H1 (cell line): ENCODE measurements at regions not wholly inside any gene's neighbourhood (a gene's known extent, or its start where the extent isn't known, plus 50 kb on each side); places are given as distances from the start of the nearest gene placed in this dataset.

Experiments used
- CTCF ChIA-PET: fragments of 300-600 bp; sonication (Branson Sonifier 250); formaldehyde crosslinking; loops from one replicate; lab custom pipeline; 2021; ENCODE audit not compliant: partially characterized antibody; lab: Charles Lee
- POLR2A ChIA-PET: fragments of 300-600 bp; sonication (Branson Sonifier 250); formaldehyde crosslinking; loops from one replicate; lab custom pipeline; 2021; ENCODE audit warnings: inconsistent platforms; ENCODE audit not compliant: partially characterized antibody; lab: Charles Lee
- DNase-seq, 2 experiments: peaks; one replicate each; pipeline versions ENCODE4 v3.0.0 to v3.0.0-alpha.2; 2010 to 2022; ENCODE audit warnings: low spot score in 2 of 2, low read depth in 1 of 2, mixed read lengths in 1 of 2
- FAIRE-seq: peaks from 2 replicates; lab custom pipeline; 2011; peaks lifted over from hg19 to GRCh38; lab: Jason Lieb, UNC
- H2AFZ ChIP-seq: 2 replicates; pipeline ENCODE4 v1.8.1; 2012; ENCODE audit warnings: low read length, inconsistent platforms
- H2AK5ac ChIP-seq: 2 replicates; pipeline ENCODE4 v1.6.1; 2013; ENCODE audit warnings: low read depth, low read length
- H2BK120ac ChIP-seq: replicated peaks from 2 replicates; pipeline ENCODE3; 2013; ENCODE audit warnings: low read depth, low read length, inconsistent platforms
- H2BK12ac ChIP-seq: 2 replicates; pipeline ENCODE4 v1.6.1; 2013; ENCODE audit warnings: low read depth, low read length
- H2BK15ac ChIP-seq: 2 replicates; pipeline ENCODE4 v1.6.1; 2013; ENCODE audit warnings: low read length
- H2BK20ac ChIP-seq: 2 replicates; pipeline ENCODE4 v1.6.1; 2013; ENCODE audit warnings: low read length
- H2BK5ac ChIP-seq: 2 replicates; pipeline ENCODE4 v1.6.1; 2013; ENCODE audit warnings: low read depth, low read length
- H3K14ac ChIP-seq: 2 replicates; pipeline ENCODE4 v1.6.1; 2013; ENCODE audit warnings: inconsistent platforms; ENCODE audit not compliant: insufficient read length
- H3K18ac ChIP-seq: 2 replicates; pipeline ENCODE4 v1.6.1; 2013; ENCODE audit warnings: low read length; ENCODE audit errors: extremely low read depth
- H3K23ac ChIP-seq: 2 replicates; pipeline ENCODE4 v1.6.1; 2013; ENCODE audit warnings: inconsistent platforms; ENCODE audit not compliant: insufficient read length
- H3K23me2 ChIP-seq: 2 replicates; pipeline ENCODE4 v1.6.1; 2013; ENCODE audit warnings: low read depth, low read length
- H3K27ac ChIP-seq: 2 replicates; pipeline ENCODE4 v1.6.1; 2011; ENCODE audit warnings: low read depth, low read length, inconsistent platforms
- H3K27me3 ChIP-seq, 4 experiments: replicated peaks in 1 of 4; 1 replicate in 1 of 4; 2 replicates in 3 of 4; pipeline versions ENCODE4 v1.6.1 to v1.8.1; 2011 to 2013; ENCODE audit warnings: low read length in 3 of 4, mild to moderate bottlenecking in 3 of 4, inconsistent platforms in 2 of 4, mixed read lengths in 2 of 4, moderate library complexity in 1 of 4; ENCODE audit not compliant: control insufficient read depth in 3 of 4, insufficient read depth in 3 of 4; ENCODE audit errors: extremely low read depth in 1 of 4
- H3K36me3 ChIP-seq, 4 experiments: 2 replicates each; pipeline versions ENCODE4 v1.6.1 to v1.8.1; 2011 to 2013; ENCODE audit warnings: mild to moderate bottlenecking in 4 of 4, low read length in 3 of 4, moderate library complexity in 2 of 4, control low read depth in 1 of 4, inconsistent platforms in 1 of 4; ENCODE audit not compliant: insufficient read depth in 4 of 4, control insufficient read depth in 2 of 4
- H3K4ac ChIP-seq: replicated peaks from 2 replicates; pipeline ENCODE3; 2013; ENCODE audit warnings: low read length, low read depth, mixed read lengths, inconsistent platforms; ENCODE audit not compliant: insufficient read length
- H3K4me1 ChIP-seq, 4 experiments: replicated peaks in 1 of 4; 1 replicate in 1 of 4; 2 replicates in 3 of 4; pipeline versions ENCODE4 v1.6.1 to v1.8.1; 2011 to 2013; ENCODE audit warnings: low read length in 3 of 4, inconsistent platforms in 2 of 4, mixed read lengths in 1 of 4; ENCODE audit not compliant: insufficient read depth in 4 of 4, control insufficient read depth in 3 of 4
- H3K4me2 ChIP-seq, 2 experiments: 2 replicates each; pipeline versions ENCODE4 v1.6.1 to v1.8.1; 2011 to 2013; ENCODE audit warnings: low read depth in 2 of 2, low read length in 2 of 2, control low read depth in 1 of 2, inconsistent platforms in 1 of 2, mild to moderate bottlenecking in 1 of 2; ENCODE audit not compliant: insufficient read depth in 1 of 2
- H3K4me3 ChIP-seq, 4 experiments: fragments of 200-600, 300-600 bp in 1 of 4; sonication (generic), shearing (Covaris generic), sonication (Bioruptor Twin) in 1 of 4; 2 replicates each; pipeline versions ENCODE4 v1.5.1 to v1.8.1; 2011 to 2016; ENCODE audit warnings: low read length in 4 of 4, low read depth in 3 of 4, control low read depth in 2 of 4, inconsistent platforms in 2 of 4, mild to moderate bottlenecking in 2 of 4, mixed read lengths in 1 of 4, moderate library complexity in 1 of 4; ENCODE audit not compliant: insufficient read depth in 2 of 4; ENCODE audit errors: extremely low read depth in 1 of 4
- H3K56ac ChIP-seq: replicated peaks from 2 replicates; pipeline ENCODE3; 2013; ENCODE audit warnings: low read depth, mild to moderate bottlenecking, mixed read lengths, low read length, inconsistent platforms; ENCODE audit not compliant: insufficient read length
- H3K79me1 ChIP-seq: 2 replicates; pipeline ENCODE4 v1.6.1; 2013; ENCODE audit warnings: low read depth, low read length, control low read depth
- H3K79me2 ChIP-seq, 2 experiments: 2 replicates each; pipeline versions ENCODE4 v1.6.1 to v1.8.1; 2012 to 2013; ENCODE audit warnings: low read length in 2 of 2, mild to moderate bottlenecking in 2 of 2, inconsistent platforms in 1 of 2; ENCODE audit not compliant: insufficient read depth in 2 of 2, control insufficient read depth in 1 of 2
- H3K9ac ChIP-seq, 4 experiments: replicated peaks in 1 of 4; 1 replicate in 1 of 4; 2 replicates in 3 of 4; pipeline versions ENCODE4 v1.6.1 to v1.8.1; 2011 to 2013; ENCODE audit warnings: low read depth in 3 of 4, low read length in 3 of 4, control low read depth in 2 of 4, mild to moderate bottlenecking in 2 of 4, moderate library complexity in 2 of 4, inconsistent platforms in 1 of 4; ENCODE audit errors: extremely low read depth in 1 of 4
- H3K9me3 ChIP-seq, 2 experiments: 2 replicates each; pipeline versions ENCODE4 v1.6.1 to v1.8.1; 2012 to 2013; ENCODE audit warnings: mild to moderate bottlenecking in 2 of 2, moderate library complexity in 2 of 2, control low read depth in 1 of 2, inconsistent platforms in 1 of 2, low read depth in 1 of 2, low read length in 1 of 2, mixed read lengths in 1 of 2; ENCODE audit not compliant: insufficient read depth in 2 of 2
- H4K20me1 ChIP-seq, 2 experiments: replicated peaks in 1 of 2; 2 replicates each; pipeline versions ENCODE3 to v1.8.1; 2011 to 2013; ENCODE audit warnings: inconsistent platforms in 2 of 2, low read length in 2 of 2, mild to moderate bottlenecking in 1 of 2; ENCODE audit not compliant: insufficient read depth in 2 of 2, control insufficient read depth in 1 of 2
- H4K5ac ChIP-seq: 2 replicates; pipeline ENCODE4 v1.6.1; 2013; ENCODE audit warnings: low read length, low read depth, mixed read lengths, inconsistent platforms; ENCODE audit not compliant: insufficient read length
- H4K8ac ChIP-seq: 2 replicates; pipeline ENCODE4 v1.8.0; 2013; ENCODE audit warnings: mild to moderate bottlenecking, moderate library complexity, low read length, inconsistent platforms; ENCODE audit not compliant: insufficient read depth; ENCODE audit errors: extremely low read depth
- H4K91ac ChIP-seq: replicated peaks from 2 replicates; pipeline ENCODE3; 2013; ENCODE audit warnings: low read length, mixed read lengths, inconsistent platforms; ENCODE audit not compliant: insufficient read length
- MAX ChIP-seq: IDR thresholded peaks from 2 replicates; pipeline ENCODE4 v1.6.1; 2012; ENCODE audit warnings: inconsistent platforms
- RAD21 ChIP-seq, 2 experiments: IDR thresholded peaks in 1 of 2; conservative IDR thresholded peaks in 1 of 2; 2 replicates each; pipeline ENCODE4 v1.6.1; 2011; ENCODE audit warnings: low read depth in 2 of 2, low read length in 2 of 2, improper control_type of control experiment in 1 of 2, inconsistent platforms in 1 of 2, mild to moderate bottlenecking in 1 of 2, moderate library complexity in 1 of 2
- SAP30 ChIP-seq: fragments of 300-600 bp; sonication (generic); IDR thresholded peaks from 2 replicates; pipeline ENCODE4 v1.7.1; 2012; ENCODE audit warnings: low read length, moderate library complexity, mild to moderate bottlenecking, inconsistent platforms; ENCODE audit not compliant: insufficient read depth, insufficient replicate concordance
- WGBS, 2 experiments: shearing (Covaris generic) in 1 of 2; methylation state at CpG; one replicate each; pipeline versions ENCODE4 v1.1.6 to v1.1.7; 2013 to 2015; ENCODE audit warnings: low lambda C conversion rate in 2 of 2, mixed read lengths in 2 of 2, inconsistent platforms in 1 of 2, low coverage in 1 of 2, missing lambda C conversion rate in 1 of 2; ENCODE audit not compliant: insufficient replicate concordance in 2 of 2, insufficient coverage in 1 of 2, insufficient read length in 1 of 2; ENCODE audit errors: extremely low coverage in 1 of 2, missing lambda C conversion rate in 1 of 2; 5-methylcytosine and 5-hydroxymethylcytosine counted together

GRCh38 chr5:125317536-125317995 is 571.1 kb upstream of the ZNF608 start:
- H2BK15ac ChIP-seq: no peak overlapping the region
- no peak overlapping the region for H3K4ac ChIP-seq
- TF ChIP-seq RAD21 (IDR thresholded peaks at IDR 0.05 in 1 of 2, conservative IDR thresholded peaks at IDR 0.05 in 1 of 2; ENCODE audit: low read depth in 2 of 2, low read length in 2 of 2) (peak in 1 of 2 experiments; percentile 2; a peak in 1 of 4 replicates), SAP30 (no peak), MAX (0 out of 2 replicates have a peak, but pooled peaks have one; percentile 12)
- WGBS, 2 experiments: 21% methylated on average over 5 of the region's 5 CpGs; no CpG with 5 or more reads in 1 of the 2 experiments
- peaks cover 0 to 3% (median 1%) of the 10 kb centered on the region in 4 experiments; a peak in 4 of 7 replicates for H3K4me1 ChIP-seq
- no peak overlapping the region for H3K9ac ChIP-seq
- no peak overlapping the region for H2BK20ac ChIP-seq
- H4K91ac ChIP-seq: no peak overlapping the region
- no peak overlapping the region for H3K14ac ChIP-seq
- 0 out of 2 replicates have a peak overlapping the region, but pooled peaks have one; percentile 42 for H2BK5ac ChIP-seq
- 0 out of 2 replicates have a peak overlapping the region, but pooled peaks have one; percentile 11 for H2AFZ ChIP-seq
- peak overlapping the region; percentile 28 to 53 for H3K4me2 ChIP-seq
- peak overlapping the region; percentile 86 for H4K5ac ChIP-seq
- H3K56ac ChIP-seq: no peak overlapping the region
- peaks cover 0 to 3% (median under 1%) of the 10 kb centered on the region in 4 experiments; a peak in 2 of 8 replicates for H3K36me3 ChIP-seq
- ChIA-PET POLR2A (interaction anchor here (0.7 kb wide), 1 partner anchor 31 kb away, joined by 3 read pairs; no protein-coding TSS in a partner anchor), CTCF (no interaction called here)
- H3K79me2 ChIP-seq: no peaks in the 10 kb centered on the region
- DNase-seq: peak in 1 of 2 experiments; percentile 41
- no peak overlapping the region for H3K27ac ChIP-seq
- no peaks in the 10 kb centered on the region for H4K20me1 ChIP-seq
- H3K23ac ChIP-seq: no peak overlapping the region
- no peak overlapping the region for H2AK5ac ChIP-seq
- H3K18ac ChIP-seq: no peak overlapping the region; the same call in 1 of the 2 replicates
- H3K23me2 ChIP-seq: no peaks in the 10 kb centered on the region
- no peaks in the 10 kb centered on the region for H3K79me1 ChIP-seq
- peak overlapping the region in 1 of 4 experiments; percentile 37; a peak in 2 of 8 replicates for H3K4me3 ChIP-seq
- H4K8ac ChIP-seq: no peak overlapping the region
- H2BK12ac ChIP-seq: no peak overlapping the region
- peaks cover 11 to 17% of the 10 kb centered on the region in 2 experiments for H3K9me3 ChIP-seq
- peak overlapping the region; percentile 87 for H2BK120ac ChIP-seq
- peak; percentile 76 for FAIRE-seq
- no peaks in the 10 kb centered on the region for H3K27me3 ChIP-seq
